H1 (cell line): ENCODE measurements at regions not wholly inside any gene's neighbourhood (a gene's known extent, or its start where the extent isn't known, plus 50 kb on each side); places are given as distances from the start of the nearest gene placed in this dataset.
"Not testable (repeated sequence)": the region's sequence is repeated elsewhere in the genome, so short reads cannot be mapped to it uniquely, and the experiment has no call there.

Experiments used
- CHD1 ChIP-seq: IDR thresholded peaks from 2 replicates; pipeline ENCODE4 v1.6.1; 2012; ENCODE audit warnings: low read depth, low read length, improper control_type of control experiment
- CTCF ChIP-seq, 3 experiments: IDR thresholded peaks; 1 replicate in 2 of 3; 2 replicates in 1 of 3; pipeline versions ENCODE4 v1.5.1 to v1.6.1; 2011; ENCODE audit warnings: low read length in 3 of 3, mild to moderate bottlenecking in 3 of 3, inconsistent platforms in 2 of 3, low read depth in 1 of 3, moderate library complexity in 1 of 3; ENCODE audit not compliant: insufficient read depth in 1 of 3; ENCODE audit errors: control extremely low read depth in 1 of 3
- EGR1 ChIP-seq: IDR thresholded peaks from 2 replicates; pipeline ENCODE4 v1.6.1; 2011; ENCODE audit warnings: low read depth, low read length, borderline replicate concordance
- NRF1 ChIP-seq: IDR thresholded peaks from 2 replicates; pipeline ENCODE4 v1.6.1; 2011; ENCODE audit warnings: mild to moderate bottlenecking, low read depth, low read length, improper control_type of control experiment
- POLR2A ChIP-seq, 2 experiments: IDR thresholded peaks; 1 replicate in 1 of 2; 2 replicates in 1 of 2; pipeline ENCODE4 v1.6.1; 2011; ENCODE audit warnings: low read depth in 2 of 2, low read length in 2 of 2, mild to moderate bottlenecking in 2 of 2; ENCODE audit errors: control extremely low read depth in 1 of 2
- POLR2AphosphoS5 ChIP-seq: IDR thresholded peaks from 2 replicates; pipeline ENCODE4 v1.6.1; 2011; ENCODE audit warnings: low read depth, low read length
- SP1 ChIP-seq: IDR thresholded peaks from 2 replicates; pipeline ENCODE4 v1.6.1; 2011; ENCODE audit warnings: low read depth, low read length
- SRF ChIP-seq: IDR thresholded peaks from 2 replicates; pipeline ENCODE4 v1.6.1; 2011; ENCODE audit warnings: mild to moderate bottlenecking, low read depth, low read length, moderate library complexity
- YY1 ChIP-seq: IDR thresholded peaks from 2 replicates; pipeline ENCODE4 v1.6.1; 2011; ENCODE audit warnings: low read depth, mild to moderate bottlenecking, low read length
- ZNF274 ChIP-seq: IDR thresholded peaks from 2 replicates; pipeline ENCODE4 v1.7.0; 2012; ENCODE audit warnings: low read length, borderline replicate concordance; ENCODE audit errors: extremely low read depth
- TF ChIP-seq, protein P1 (sequence below): IDR thresholded peaks from 2 replicates; pipeline ENCODE4 v1.6.1; 2011; ENCODE audit warnings: low read length, improper control_type of control experiment

DNA sequence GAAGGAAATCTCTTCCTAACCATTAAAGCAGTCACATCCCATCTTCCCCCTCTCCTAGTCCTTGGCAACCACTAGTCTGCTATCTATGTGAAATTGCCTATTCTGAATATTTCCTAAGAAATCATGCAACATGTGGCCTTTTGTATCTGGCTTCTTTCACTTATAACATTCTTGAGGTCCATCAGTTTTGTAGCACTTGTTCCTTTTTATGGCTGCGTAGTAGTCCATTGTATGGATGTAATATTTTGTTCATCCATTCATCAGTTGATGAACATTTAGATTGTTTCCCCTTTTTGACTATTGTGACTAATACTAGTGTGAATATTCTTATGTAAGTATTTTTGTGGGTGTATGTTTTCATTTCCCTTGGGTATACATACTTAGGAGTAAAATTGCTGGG is 878.7 kb upstream of the DEFB115 start:
- TF ChIP-seq CTCF (IDR thresholded peaks at IDR 0.05; ENCODE audit: control extremely low read depth in 1 of 3, insufficient read depth in 1 of 3, low read depth in 1 of 3, low read length in 3 of 3); POLR2AphosphoS5; POLR2A (IDR thresholded peaks at IDR 0.05; ENCODE audit: control extremely low read depth in 1 of 2, low read depth in 2 of 2, low read length in 2 of 2); SP1; YY1; ZNF274; NRF1; EGR1; CHD1; SRF: not testable (repeated sequence)
- TF ChIP-seq, protein P1, sequence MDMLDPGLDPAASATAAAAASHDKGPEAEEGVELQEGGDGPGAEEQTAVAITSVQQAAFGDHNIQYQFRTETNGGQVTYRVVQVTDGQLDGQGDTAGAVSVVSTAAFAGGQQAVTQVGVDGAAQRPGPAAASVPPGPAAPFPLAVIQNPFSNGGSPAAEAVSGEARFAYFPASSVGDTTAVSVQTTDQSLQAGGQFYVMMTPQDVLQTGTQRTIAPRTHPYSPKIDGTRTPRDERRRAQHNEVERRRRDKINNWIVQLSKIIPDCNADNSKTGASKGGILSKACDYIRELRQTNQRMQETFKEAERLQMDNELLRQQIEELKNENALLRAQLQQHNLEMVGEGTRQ: not testable (repeated sequence)
